HG03066 (cell line): ENCODE measurements at regions not wholly inside any gene's neighbourhood (a gene's known extent, or its start where the extent isn't known, plus 50 kb on each side); places are given as distances from the start of the nearest gene placed in this dataset.
"Not testable (repeated sequence)": the region's sequence is repeated elsewhere in the genome, so short reads cannot be mapped to it uniquely, and the experiment has no call there.

Experiments
- ATAC-seq: cut with Tn5 transposase; IDR thresholded peaks from one replicate; pipeline ENCODE4 v1.9.1; 2021; ENCODE audit warnings: low read depth; ENCODE audit not compliant: unreplicated experiment

DNA sequence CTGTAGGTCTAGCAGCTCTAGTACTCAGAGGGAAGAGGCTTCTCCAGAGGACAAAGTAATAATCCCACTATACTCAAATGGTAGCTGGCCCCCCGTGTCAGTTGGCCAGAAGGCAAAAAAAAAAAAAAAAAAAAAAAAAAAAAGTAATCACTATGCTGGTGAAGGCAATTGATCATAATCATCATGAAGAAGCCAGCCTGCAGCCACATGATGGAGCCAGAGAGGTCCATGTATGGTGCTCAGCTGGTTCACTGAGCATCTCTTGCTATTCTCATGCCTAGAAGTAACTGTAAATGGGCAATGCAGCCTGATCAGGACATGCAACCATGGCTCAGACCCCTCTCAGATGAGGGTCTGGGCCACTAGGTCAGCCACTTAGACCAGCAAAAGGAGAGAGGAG lies 378.8 kb downstream of the MED13L start:
- no peak for ATAC-seq

DNA sequence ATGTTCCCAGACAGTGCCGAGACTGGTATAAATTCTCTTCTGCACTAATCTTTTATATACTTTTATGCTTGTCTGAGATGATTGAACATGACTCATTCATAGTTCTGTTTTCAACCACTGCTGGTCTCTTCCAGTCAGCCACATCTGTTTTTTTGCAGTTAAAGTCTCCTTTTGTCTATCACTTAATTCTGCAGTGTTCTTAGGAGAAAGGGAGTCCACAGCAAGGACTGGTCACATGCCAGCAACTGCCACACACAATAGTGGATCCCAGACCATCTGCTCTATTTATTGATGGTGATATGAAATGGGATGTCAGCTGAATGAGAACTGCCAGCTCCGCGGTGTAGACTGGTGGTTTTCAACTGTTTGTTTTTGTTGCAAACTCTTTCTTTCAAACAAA lies 379.8 kb downstream of the MED13L start:
- ATAC-seq: no peak

DNA sequence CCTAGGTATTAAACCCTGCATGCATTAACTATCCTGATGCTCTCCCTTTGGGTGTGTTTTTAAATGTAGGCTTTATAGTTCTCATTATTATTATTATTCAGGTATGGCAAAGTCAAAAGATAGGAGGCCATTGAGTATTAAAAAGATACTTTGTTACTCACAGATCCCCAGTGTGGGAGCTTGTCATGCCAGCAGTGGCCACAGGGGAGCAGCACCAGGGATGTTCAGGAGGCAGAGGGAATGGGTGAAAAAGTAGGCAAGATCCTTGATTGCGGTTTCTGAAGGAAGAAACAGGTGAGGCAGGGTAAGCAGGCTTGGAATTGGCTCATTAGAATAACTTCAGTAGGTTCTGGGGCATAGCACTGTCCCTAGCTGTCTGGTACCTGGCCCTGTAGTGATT lies 382.2 kb downstream of the MED13L start:
- ATAC-seq: no peak

DNA sequence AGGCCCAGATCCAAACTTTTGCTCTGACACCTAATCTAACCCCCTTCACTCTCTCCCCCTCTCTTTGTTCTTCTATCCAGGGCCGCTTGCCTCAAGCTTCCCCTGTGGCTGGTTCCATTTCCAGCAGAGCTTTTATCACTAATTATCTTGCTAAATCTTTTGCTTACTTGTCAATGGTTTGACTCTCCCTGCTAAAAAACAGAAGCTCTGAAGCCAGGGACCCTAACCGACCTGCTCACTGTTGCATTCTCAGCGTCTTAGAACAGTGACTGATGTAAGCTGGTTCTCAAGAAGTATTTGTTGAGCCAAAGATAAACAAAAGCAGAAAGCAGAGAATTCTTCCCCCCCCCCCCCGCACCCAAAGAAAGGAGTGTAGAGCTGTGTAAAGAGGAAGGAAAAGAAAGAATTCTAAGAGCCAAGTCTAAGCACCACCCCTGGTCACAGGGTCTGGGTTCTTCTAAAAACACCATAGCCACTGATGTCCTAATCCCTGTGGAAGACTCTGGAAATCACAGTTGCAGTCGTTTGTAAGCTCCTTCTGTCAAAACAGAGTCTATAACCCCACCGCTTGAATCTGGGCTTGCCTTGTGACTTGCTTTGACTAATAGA lies 385.8 kb downstream of the MED13L start:
- no peak for ATAC-seq

DNA sequence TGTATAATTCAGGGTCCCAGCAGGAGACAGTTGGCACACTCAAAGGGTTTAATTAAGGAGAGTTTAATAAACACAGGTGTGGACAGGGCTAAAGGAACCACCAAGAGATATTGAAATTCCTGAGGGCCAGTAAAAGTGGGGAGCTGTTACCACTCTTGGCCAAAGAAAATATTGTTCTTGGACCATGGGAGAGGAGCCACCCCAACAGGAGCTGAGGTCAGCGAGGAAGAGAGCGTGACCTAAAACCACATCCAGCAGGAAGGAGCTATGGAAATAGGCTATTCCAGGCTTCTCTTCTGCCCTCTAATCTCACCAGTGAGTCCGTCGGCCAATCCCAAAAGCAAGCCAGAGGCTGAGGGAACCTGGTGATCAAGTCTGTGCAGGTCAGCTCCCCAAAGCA lies 390.8 kb downstream of the MED13L start:
- ATAC-seq: no peak

DNA sequence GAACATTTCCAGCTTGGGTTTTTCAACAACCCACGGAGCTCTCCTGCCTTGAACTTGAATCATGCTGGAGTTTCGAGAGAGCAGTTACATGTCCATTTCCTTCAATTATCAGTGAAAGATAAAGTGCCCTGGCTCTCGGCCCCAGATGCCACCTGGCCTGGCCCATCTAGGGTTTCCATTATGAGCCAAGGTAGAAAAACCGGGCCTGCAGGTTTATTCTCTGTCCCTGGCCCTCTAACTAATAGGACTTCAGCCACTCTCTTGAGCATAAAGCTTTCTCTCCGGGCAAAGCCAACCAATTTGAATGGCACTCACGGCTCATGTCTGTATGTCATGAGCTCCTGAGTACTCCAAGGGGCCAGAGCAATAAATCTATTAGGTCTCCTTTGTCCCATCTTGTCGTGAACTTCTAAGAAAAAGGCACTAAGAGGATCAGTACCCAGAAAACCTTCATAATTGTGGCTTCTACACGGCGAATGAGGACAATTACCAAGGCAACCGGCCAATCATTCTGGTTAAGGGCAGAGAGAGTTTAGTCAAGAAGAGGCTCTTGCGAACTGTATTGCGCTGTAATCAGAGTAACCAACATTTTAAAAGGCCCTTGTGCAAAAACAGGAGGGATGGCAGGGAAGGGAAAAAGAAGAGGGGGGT lies 392.3 kb downstream of the MED13L start:
- no peak for ATAC-seq

DNA sequence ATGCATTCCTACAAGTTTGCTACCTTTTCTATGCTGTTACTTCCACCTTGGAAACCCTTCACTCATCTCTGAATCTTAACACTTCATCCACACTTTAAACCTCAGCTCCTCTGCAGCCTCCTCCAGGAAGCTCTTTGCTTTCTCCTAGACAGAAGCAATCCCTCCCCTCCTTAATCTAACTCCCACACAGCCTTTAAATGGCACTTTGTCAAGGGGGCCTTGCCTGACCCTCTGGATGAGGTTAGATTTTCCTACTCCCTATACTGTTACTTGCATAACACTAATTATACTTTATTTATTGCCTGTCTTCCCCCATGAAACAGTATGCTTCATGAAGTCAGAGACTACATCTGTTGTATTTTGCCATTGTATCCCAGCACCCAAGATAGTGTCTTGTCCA lies 394.6 kb downstream of the MED13L start:
- no peak for ATAC-seq

DNA sequence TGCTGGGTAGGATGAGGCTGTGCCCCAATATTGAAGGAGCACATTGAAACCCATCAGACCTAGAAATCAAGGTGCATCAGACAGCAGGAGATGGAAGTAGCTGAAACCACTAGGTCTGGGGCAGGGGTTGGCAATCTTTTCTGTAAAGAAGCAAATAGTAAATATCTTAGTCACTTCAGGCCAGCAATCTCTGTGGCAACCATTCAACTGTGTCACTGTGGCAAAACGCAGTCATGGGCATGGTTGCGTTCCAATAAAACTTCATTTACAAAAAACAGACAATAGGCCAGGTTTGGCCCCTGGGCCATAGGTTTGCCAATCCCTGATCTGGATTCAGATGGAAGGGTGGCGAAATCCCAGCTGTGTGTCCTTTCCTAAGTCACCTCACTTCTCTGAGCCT lies 397.3 kb downstream of the MED13L start:
- no peak for ATAC-seq

DNA sequence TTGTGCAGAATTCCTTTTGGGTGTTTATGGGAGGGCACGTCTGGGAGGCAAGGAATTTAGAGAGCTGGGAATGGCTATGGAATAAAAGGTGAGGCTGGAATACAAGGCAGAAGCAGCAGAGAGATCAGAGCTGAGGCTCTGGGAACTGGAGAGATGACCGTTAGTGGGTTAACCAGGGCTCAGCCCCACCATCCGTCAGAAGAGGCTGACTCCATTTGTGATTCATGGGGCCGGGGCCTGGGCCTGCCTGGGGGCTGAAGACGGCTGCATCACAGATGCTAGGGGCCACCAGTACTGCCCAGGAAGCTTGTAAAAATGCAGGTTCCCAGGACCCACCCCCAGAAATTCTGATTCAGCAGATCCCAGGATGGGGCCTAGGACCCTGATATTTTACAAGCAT lies 398.1 kb downstream of the MED13L start:
- ATAC-seq: no peak

DNA sequence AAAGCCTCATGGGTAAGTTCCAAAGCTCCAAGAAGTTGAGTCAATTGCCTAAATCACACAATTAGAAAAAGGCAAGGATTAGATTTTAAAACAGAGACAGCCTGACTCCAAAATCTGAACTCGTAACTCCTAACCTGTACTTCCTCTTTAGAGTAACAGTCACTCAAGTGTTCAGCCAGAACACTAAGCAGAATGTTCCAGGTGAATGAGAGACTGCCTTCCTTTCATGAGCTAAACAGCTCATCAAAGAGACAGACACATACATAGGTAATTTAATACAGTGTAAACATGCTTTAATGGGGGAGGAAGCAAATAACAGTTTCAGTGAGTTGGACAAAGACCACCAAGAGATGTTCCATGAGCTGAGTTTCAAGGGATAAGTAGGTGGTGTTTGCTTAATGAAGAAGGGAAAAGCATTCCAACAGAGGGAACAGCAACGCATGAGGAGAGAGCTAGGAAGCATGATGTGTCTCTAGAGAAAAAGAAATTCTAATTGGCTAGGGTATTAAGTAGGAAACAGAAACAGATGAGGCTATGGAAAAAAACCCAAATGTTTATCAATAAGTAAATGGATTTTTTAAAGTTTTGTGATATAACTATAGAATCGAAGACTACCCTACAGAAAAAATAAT lies 403.9 kb downstream of the MED13L start:
- ATAC-seq: no peak

DNA sequence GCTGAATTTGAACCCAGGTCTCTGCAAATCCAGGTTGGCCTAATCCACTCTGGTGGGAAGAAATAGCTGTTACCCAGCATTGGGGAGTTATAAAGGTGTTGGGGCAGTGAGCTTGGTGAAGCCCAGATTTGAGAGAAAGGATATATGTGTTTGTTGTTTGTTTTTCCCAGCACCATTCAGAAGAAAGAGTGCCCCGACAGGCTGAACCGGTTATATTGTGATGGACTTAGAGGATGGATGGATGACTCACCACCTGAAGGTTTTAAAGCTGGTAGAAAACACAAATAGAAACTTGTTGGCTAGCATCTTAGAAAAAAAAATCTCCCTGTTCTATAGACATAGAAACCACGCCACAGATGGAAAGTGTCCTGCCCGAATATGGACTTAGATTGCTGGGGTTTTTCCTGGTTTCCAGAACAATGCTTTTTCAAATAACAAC lies 404.6 kb downstream of the MED13L start:
- ATAC-seq: no peak

DNA sequence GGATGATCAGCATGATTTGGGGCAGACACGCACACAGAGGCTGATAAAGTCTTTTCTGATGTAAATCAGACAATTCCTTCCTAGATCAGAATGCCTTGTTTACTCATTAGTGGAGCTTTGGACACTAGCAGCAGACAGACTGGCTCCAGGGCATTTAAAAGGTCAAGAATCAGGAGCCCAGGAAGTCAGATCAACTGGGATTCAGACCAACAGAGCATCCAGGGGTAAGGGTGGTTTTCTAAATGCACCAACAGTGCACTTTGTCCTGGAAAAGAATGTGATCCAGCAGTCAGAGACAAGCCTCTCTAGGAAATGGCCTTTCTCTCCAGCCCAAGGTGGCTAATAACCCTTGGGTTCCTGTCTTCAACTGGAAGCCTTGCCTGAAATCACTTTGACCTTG lies 405.3 kb downstream of the MED13L start:
- ATAC-seq: no peak

DNA sequence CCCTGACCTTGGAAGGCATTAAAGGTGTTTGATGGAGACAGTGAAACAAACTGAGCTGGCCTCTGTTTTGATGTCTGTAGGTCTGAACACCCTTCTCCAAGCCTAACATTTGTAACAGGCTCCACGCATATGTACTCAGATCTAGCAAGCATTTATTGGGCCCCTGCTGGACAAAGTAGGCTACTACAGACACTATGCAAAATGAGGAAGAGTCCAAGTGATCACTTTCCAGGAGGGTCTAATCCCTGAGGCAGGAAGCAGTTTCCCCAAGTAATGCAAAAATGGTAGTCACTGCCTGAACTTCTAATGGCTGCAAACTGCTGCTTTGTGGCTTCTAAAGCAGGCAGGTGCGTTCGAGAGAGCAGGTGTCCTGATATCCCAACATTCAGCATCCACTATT lies 405.8 kb downstream of the MED13L start:
- ATAC-seq: no peak

DNA sequence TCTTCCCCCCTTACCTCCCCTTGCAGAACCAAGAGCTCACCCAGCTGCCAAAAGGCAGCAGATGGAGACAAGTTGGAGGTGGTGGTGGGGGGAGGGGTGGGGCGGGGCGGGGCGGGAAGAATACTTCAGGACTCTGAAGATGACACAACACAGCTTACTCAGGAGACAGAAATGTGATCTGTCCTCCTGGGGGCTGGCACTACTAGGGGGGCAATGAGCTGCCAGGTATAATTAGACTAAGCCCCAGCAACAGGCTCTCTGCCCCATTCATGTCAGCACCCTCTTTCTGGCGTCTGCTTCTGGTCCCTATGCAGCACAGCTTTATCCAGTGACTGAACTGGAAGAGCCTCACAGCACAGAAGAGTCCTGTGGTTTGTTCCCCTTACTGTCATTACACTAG lies 407.0 kb downstream of the MED13L start:
- no peak for ATAC-seq

DNA sequence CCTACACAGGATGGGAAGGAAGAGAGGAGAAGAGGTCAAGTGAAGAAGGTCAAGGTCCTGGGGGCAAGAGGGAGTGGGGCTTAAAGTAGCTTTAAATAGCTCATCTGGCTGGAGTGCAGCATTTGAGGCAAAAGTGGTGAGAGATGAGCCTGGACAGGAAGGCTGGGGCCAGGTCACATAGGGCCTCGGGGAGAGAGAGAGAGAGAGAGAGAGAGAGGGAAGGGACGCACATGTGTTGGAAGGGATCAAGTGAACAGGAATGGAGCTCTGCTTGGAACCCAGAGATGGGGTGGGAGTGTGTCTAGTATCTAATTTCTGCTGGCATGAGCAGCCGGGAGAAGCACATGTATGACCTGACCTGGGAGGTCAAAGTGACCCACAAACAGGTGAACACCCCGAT lies 407.5 kb downstream of the MED13L start:
- ATAC-seq: no peak

DNA sequence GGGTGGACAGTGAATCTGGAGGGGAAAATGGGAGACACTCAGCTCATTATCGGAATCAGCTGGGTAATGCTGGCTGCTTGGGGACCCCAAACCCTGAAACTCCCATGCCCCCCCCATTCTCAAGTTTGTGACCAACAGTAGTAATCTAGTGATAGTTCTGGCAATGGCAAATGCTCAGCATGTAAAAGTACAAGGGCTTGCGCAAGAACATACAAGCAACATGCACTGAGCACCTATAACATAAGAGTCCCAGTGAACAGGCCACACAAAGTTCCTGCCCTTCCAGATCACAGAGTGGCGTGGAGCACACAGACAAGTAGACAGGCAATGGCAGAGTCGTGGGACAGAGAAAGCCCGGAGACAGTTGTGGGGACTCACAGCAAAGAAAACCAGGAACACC lies 407.9 kb downstream of the MED13L start:
- no peak for ATAC-seq

DNA sequence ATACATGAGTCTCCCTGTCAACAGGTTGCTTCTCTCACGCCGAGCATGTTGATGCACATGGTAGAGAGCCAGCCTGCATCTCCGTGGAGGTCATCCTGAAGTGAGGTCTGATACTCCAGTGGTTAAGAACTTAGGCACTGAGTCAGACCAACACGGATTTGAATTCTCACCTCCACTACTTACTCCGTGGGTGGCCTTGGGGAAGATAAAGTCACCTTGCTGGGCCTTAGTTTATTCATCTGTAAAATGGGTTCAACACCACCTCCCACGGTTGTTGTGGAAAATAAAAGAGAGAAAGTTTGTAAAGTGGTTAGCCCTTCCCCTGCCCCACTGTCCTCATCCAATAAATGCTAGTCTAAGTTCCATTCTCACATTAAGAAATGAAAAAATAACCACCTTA lies 408.9 kb downstream of the MED13L start:
- ATAC-seq: no peak

DNA sequence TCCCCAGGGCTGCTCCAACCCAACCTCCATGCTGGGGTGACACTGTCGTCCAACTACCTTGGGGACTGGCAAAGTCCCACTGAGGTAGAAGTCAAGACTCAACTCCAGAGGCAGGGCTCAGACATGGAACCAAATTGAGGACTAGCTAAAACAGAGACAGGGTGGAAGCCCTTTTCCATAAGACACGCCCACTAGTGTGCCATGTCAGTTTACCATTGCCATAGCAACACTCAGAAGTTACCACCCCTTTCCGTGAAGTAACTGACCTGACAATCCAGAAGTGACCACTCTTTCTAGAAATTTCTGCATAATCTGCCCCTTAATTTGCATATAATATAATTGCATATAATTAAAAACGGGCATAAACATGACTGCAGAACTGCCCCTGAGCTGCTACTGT lies 409.6 kb downstream of the MED13L start:
- no peak for ATAC-seq

DNA sequence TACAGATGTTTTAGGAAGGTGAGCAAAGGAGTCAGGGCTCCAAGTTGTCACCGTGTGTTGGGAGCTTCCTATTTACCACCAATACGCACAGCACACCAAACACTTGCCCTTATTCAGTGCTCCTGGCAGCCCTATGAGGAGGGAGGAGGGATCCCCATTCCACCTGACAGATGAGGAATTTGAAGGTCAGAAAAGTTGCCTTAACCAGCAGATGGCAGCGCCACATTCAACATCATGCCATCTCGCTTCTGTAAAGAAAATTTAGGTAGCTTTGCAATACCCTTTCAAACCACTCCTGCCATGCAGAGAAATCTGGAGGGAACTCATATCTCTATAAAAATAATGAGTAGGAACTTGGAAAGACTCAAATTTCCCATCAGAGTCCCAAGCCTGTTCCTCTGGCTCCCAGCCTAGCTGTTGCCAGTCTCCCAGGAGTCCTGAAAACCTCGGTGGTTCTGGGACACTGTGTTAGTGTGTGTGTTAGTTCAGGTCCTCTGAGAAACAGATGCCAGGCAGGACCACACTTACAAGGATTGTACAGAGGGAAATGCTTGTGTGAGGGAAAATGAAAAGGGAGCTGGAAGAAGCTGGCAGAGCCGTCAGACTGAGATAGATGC lies 410.5 kb downstream of the MED13L start:
- no peak for ATAC-seq

DNA sequence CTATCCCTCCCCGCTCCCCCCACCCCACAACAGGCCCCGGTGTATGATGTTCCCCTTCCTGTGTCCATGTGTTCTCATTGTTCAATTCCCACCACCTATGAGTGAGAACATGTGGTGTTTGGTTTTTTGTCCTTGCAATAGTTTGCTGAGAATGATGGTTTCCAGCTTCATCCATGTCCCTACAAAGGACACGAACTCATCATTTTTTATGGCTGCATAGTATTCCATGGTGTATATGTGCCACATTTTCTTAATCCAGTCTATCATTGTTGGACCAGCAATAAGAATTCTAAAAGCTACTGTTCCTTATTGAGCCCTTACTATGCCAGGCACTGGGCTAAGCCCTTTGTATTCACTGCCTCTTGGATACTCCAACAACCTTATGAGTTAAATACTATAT lies 411.2 kb downstream of the MED13L start:
- ATAC-seq: not testable (repeated sequence)

DNA sequence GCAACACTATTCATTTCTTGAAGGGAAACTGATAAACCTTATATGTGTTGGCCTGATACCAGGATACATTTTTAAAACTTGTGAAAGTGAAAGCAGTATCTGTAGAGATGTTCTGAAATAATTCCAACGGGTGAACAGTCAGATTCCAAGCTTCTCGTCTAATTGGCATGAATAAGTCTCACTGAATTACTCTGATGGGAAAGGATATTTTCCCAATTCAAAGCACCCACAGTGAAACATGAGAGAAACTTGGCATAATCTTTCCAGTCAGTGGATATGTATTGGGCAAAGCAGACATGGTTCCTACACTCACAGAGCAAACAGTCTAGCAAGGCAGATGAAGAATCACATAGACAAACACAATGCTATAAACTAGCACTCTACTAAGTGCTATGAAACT lies 413.1 kb downstream of the MED13L start:
- ATAC-seq: no peak

DNA sequence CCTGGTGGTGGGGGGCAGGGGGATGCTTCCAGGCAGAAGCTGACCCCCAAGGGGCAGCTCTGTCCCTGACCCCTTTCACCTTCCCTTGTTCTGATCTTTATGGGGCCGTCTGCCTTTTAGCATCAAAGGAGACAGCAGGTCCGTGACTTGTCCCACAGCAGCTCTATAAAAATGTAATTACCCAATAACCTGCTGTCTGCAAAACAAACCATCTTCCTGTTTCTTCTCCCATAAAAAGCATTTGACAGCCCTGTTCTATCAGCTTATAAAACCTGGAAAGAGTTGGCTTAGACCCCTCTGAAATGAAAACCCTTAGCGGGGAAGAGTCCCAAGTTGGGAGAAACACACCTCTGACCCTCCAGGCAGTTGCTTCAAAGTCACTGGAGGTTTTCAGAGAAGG lies 416.9 kb downstream of the MED13L start:
- ATAC-seq: no peak
